ENCODE measurements at regions not wholly inside any gene's neighbourhood (a gene's known extent, or its start where the extent isn't known, plus 50 kb on each side); places are given as distances from the start of the nearest gene placed in this dataset.

- Histone ChIP-seq H3K4me3 (ENCODE audit: low read length) (no peak overlapping the region), H3K79me2 (ENCODE audit: low read length) (no peaks in the 10 kb centered on the region), H2AFZ (ENCODE audit: low read depth, low read length) (no peak overlapping the region), H3K36me3 (replicated peaks; ENCODE audit: low read depth, low read length) (no peaks in the 10 kb centered on the region), H3K4me2 (ENCODE audit: low read length) (no peak overlapping the region), H3K27ac (ENCODE audit: low read length) (no peak overlapping the region), H4K20me1 (ENCODE audit: insufficient read depth, low read length) (no peaks in the 10 kb centered on the region), H3K9ac (ENCODE audit: low read length) (no peak overlapping the region), H3K4me1 (ENCODE audit: low read length) (no peaks in the 10 kb centered on the region), H3K9me3 (ENCODE audit: insufficient read depth, low read length) (no peaks in the 10 kb centered on the region), H3K27me3 (ENCODE audit: low read depth, low read length) (peaks cover 67% of the 10 kb centered on the region)
- TF ChIP-seq EZH2phosphoT487 (IDR thresholded peaks at IDR 0.05; ENCODE audit: low read depth) = no peak
- no peak for TF ChIP-seq CTCF (IDR thresholded peaks at IDR 0.05; ENCODE audit: low read depth, low read length)
Observed at GRCh38 chr20:57808264-57809070, 98.7 kb upstream of the PMEPA1 start.

GRCh38 chr20:57807401-57808263, 97.8 kb upstream of the PMEPA1 start:
- no peaks in the 10 kb centered on the region for H3K4me1 ChIP-seq (ENCODE audit: low read length)
- peaks cover 60% of the 10 kb centered on the region for H3K27me3 ChIP-seq (ENCODE audit: low read depth, low read length)
- no peak overlapping the region for H3K27ac ChIP-seq (ENCODE audit: low read length)
- no peak overlapping the region for H3K4me3 ChIP-seq (ENCODE audit: low read length)
- H3K9me3 ChIP-seq (ENCODE audit: insufficient read depth, low read length) = no peaks in the 10 kb centered on the region
- no peak overlapping the region for H3K9ac ChIP-seq (ENCODE audit: low read length)
- no peaks in the 10 kb centered on the region for H4K20me1 ChIP-seq (ENCODE audit: insufficient read depth, low read length)
- no peaks in the 10 kb centered on the region for H3K79me2 ChIP-seq (ENCODE audit: low read length)
- H3K36me3 ChIP-seq (replicated peaks; ENCODE audit: low read depth, low read length) = no peaks in the 10 kb centered on the region
- no peak overlapping the region for H2AFZ ChIP-seq (ENCODE audit: low read depth, low read length)
- no peak overlapping the region for H3K4me2 ChIP-seq (ENCODE audit: low read length)
- TF ChIP-seq CTCF (IDR thresholded peaks at IDR 0.05; ENCODE audit: low read depth, low read length) (no peak), EZH2phosphoT487 (IDR thresholded peaks at IDR 0.05; ENCODE audit: low read depth) (no peak)

GRCh38 chr20:57806975-57807374, 97.2 kb upstream of the PMEPA1 start:
- TF ChIP-seq EZH2phosphoT487 (IDR thresholded peaks at IDR 0.05; ENCODE audit: low read depth) (no peak), CTCF (IDR thresholded peaks at IDR 0.05; ENCODE audit: low read depth, low read length) (no peak)
- Histone ChIP-seq H3K36me3 (replicated peaks; ENCODE audit: low read depth, low read length) (no peaks in the 10 kb centered on the region), H3K4me2 (ENCODE audit: low read length) (no peak overlapping the region), H3K9me3 (ENCODE audit: insufficient read depth, low read length) (no peaks in the 10 kb centered on the region), H4K20me1 (ENCODE audit: insufficient read depth, low read length) (no peaks in the 10 kb centered on the region), H3K79me2 (ENCODE audit: low read length) (no peaks in the 10 kb centered on the region), H3K4me1 (ENCODE audit: low read length) (no peaks in the 10 kb centered on the region), H3K4me3 (ENCODE audit: low read length) (no peak overlapping the region), H3K27ac (ENCODE audit: low read length) (no peak overlapping the region), H3K27me3 (ENCODE audit: low read depth, low read length) (peaks cover 60% of the 10 kb centered on the region), H2AFZ (ENCODE audit: low read depth, low read length) (no peak overlapping the region), H3K9ac (ENCODE audit: low read length) (no peak overlapping the region)

- H3K4me2 ChIP-seq (ENCODE audit: low read length) = no peak overlapping the region
Observed at GRCh38 chr20:57806476-57806875, 96.7 kb upstream of the PMEPA1 start.

More at GRCh38 chr20:57806476-57806875, 96.7 kb upstream of the PMEPA1 start:
- H2AFZ ChIP-seq (ENCODE audit: low read depth, low read length) = no peak overlapping the region
- H3K9me3 ChIP-seq (ENCODE audit: insufficient read depth, low read length) = no peaks in the 10 kb centered on the region
- TF ChIP-seq EZH2phosphoT487 (IDR thresholded peaks at IDR 0.05; ENCODE audit: low read depth) (no peak), CTCF (IDR thresholded peaks at IDR 0.05; ENCODE audit: low read depth, low read length) (no peak)
- no peak overlapping the region for H3K4me3 ChIP-seq (ENCODE audit: low read length)
- H3K27me3 ChIP-seq (ENCODE audit: low read depth, low read length) = peaks cover 60% of the 10 kb centered on the region
- H3K9ac ChIP-seq (ENCODE audit: low read length) = no peak overlapping the region
- H3K4me1 ChIP-seq (ENCODE audit: low read length) = no peaks in the 10 kb centered on the region
- no peaks in the 10 kb centered on the region for H3K79me2 ChIP-seq (ENCODE audit: low read length)
- no peaks in the 10 kb centered on the region for H3K36me3 ChIP-seq (replicated peaks; ENCODE audit: low read depth, low read length)
- H3K27ac ChIP-seq (ENCODE audit: low read length) = no peak overlapping the region
- H4K20me1 ChIP-seq (ENCODE audit: insufficient read depth, low read length) = no peaks in the 10 kb centered on the region
